Gastrocnemius medialis (tissue), 4 donors: ENCODE measurements at regions not wholly inside any gene's neighbourhood (a gene's known extent, or its start where the extent isn't known, plus 50 kb on each side); places are given as distances from the start of the nearest gene placed in this dataset.

Source experiments
- ATAC-seq, 2 donors: fragments of 150-250 bp; one replicate each; pipeline ENCODE4 v1.9.1; 2016
- DNase-seq, 2 donors: peaks; one replicate each; pipeline ENCODE4 v3.0.0-alpha.2; 2019
- H3K27ac ChIP-seq, 4 donors: fragments of 200-600 bp; sonication (generic); 1 replicate in 1 of 4; 2 replicates in 3 of 4; pipeline ENCODE4 v1.5.1; 2016 to 2018; ENCODE audit warnings: mild to moderate bottlenecking in 2 of 4, moderate library complexity in 1 of 4
- H3K27me3 ChIP-seq, 3 donors: fragments of 200-600 bp; sonication (generic) in 2 of 3; 1 replicate in 1 of 3; 2 replicates in 2 of 3; pipeline versions ENCODE4 v1.5.1 to v1.6.0; 2016 to 2019; ENCODE audit warnings: mild to moderate bottlenecking in 1 of 3, moderate library complexity in 1 of 3
- H3K36me3 ChIP-seq, 2 donors: fragments of 200-600 bp; sonication (generic) in 1 of 2; one replicate each; pipeline ENCODE4 v1.5.1; 2017 to 2018
- H3K4me1 ChIP-seq, 2 donors: fragments of 200-600 bp; sonication (generic) in 1 of 2; one replicate each; pipeline ENCODE4 v1.5.1; 2016 to 2017; ENCODE audit warnings: mild to moderate bottlenecking in 2 of 2
- H3K4me3 ChIP-seq, 4 donors: fragments of 200-600 bp; sonication (generic) in 3 of 4; 1 replicate in 1 of 4; 2 replicates in 3 of 4; pipeline ENCODE4 v1.5.1; 2016 to 2019; ENCODE audit warnings: mild to moderate bottlenecking in 2 of 4
- H3K9me3 ChIP-seq, 3 donors: fragments of 200-600 bp; sonication (generic) in 2 of 3; 1 replicate in 1 of 3; 2 replicates in 2 of 3; pipeline ENCODE4 v1.5.1; 2016 to 2019
- CTCF ChIP-seq, 5 experiments: fragments of 450-650 bp in 3 of 5; fragments of 200-600 bp in 2 of 5; sonication (generic) in 2 of 5; IDR thresholded peaks in 4 of 5; conservative IDR thresholded peaks in 1 of 5; 1 replicate in 4 of 5; 2 replicates in 1 of 5; pipeline ENCODE4 v1.5.1; 2016 to 2019; ENCODE audit warnings: antibody characterized with exemption in 5 of 5, mild to moderate bottlenecking in 3 of 5, moderate library complexity in 3 of 5
- POLR2A ChIP-seq, 2 donors: fragments of 450-650 bp; IDR thresholded peaks; one replicate each; pipeline ENCODE4 v1.6.1; 2017; ENCODE audit warnings: antibody characterized with exemption in 2 of 2, mild to moderate bottlenecking in 2 of 2, moderate library complexity in 2 of 2
- in situ Hi-C, 4 donors: fragments of 200-750 bp; cut with MboI; loops; one replicate each; pipeline versions ENCODE4 v1.15.0 to v1.8.0; 2017; ENCODE audit warnings: low sequenced_read_pairs in 4 of 4
- intact Hi-C: fragments of 100-400 bp; cut with DNase I; formaldehyde crosslinking; loops from one replicate; pipeline ENCODE4 v1.15.1; 2023; ENCODE audit warnings: low total_unique reads

DNA sequence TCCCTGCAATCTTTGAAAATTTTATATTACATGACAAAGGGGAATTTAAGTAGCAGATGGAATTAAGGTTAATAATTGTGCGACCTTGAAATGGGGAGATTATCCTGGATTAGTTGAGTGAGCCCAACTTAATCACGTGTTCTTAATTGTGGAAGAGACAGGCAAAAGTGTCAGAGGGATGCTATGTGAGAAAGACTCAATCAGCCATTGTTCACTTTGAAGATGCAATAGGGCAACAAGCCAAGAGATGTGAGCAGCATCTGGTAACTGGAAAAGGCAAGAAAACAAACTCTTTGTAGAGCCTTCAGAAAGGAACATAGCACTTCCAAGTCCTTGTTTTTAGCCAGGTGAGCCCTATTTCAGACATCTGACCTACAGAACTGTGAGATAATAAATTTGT, 247.7 kb downstream of the SLITRK1 start:
- ATAC-seq (no peak), DNase-seq (no peak)
- Histone ChIP-seq H3K36me3 (no peaks in the 10 kb centered on the region), H3K27me3 (no peaks in the 10 kb centered on the region), H3K9me3 (no peaks in the 10 kb centered on the region), H3K4me1 (no peaks in the 10 kb centered on the region), H3K27ac (no peak overlapping the region), H3K4me3 (no peak overlapping the region)
- TF ChIP-seq POLR2A (IDR thresholded peaks at IDR 0.05): no peak
- no peak for TF ChIP-seq CTCF (IDR thresholded peaks at IDR 0.05 in 4 of 5, conservative IDR thresholded peaks at IDR 0.05 in 1 of 5)
- in situ Hi-C loops (no loop called here), intact Hi-C loops (no loop called here)

DNA sequence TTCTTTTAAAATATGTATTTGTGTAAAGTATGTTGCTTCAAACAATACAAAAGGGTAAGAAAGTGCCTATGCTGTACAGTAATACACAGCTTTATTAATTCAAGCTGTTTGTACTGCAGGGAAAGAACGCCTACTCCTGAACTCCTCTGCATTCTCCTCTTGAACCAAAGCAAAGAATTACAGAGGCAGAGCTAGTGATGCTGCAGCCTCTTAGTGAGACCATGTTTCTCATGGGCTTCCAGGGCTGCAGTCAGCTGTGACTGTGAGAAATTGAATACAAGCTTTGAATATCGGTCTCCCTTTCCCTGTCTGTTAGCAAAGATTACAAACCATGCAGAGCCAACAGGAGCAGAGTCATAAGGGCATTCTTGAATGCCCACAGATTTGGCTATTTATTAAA, 248.5 kb downstream of the SLITRK1 start:
- Histone ChIP-seq H3K27me3 (no peaks in the 10 kb centered on the region), H3K4me1 (no peaks in the 10 kb centered on the region), H3K9me3 (no peaks in the 10 kb centered on the region), H3K27ac (no peak overlapping the region), H3K4me3 (no peak overlapping the region), H3K36me3 (no peaks in the 10 kb centered on the region)
- ATAC-seq (no peak), DNase-seq (no peak)
- in situ Hi-C loops: no loop called here
- no peak for TF ChIP-seq CTCF (IDR thresholded peaks at IDR 0.05 in 4 of 5, conservative IDR thresholded peaks at IDR 0.05 in 1 of 5)
- TF ChIP-seq POLR2A (IDR thresholded peaks at IDR 0.05): no peak
- intact Hi-C loops: no loop called here

DNA sequence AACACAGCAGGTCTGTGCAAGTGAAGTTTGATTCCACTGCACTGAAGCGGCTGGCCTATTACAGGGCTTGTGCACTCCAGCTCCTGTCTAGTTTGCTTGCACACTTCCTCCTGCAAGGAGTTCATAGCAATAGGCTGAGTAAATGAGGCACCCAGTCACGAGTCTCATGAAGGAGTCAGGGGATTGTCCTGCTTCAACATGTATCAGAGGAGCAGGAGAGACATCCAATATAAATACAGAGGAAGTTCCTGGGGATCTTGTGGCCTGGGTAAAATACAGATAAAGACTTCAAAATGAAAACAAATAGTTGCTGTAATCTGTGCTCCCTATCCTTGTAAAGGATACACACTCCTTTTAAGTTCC, 259.9 kb downstream of the SLITRK1 start:
- no peak for DNase-seq
- no peak overlapping the region for H3K27ac ChIP-seq
- intact Hi-C loops (no loop called here), in situ Hi-C loops (no loop called here)
- H3K4me3 ChIP-seq: no peak overlapping the region
- no peaks in the 10 kb centered on the region for H3K9me3 ChIP-seq
- H3K4me1 ChIP-seq: no peaks in the 10 kb centered on the region
- no peaks in the 10 kb centered on the region for H3K36me3 ChIP-seq
- H3K27me3 ChIP-seq: no peaks in the 10 kb centered on the region
- no peak for TF ChIP-seq POLR2A (IDR thresholded peaks at IDR 0.05)
- no peak for TF ChIP-seq CTCF (IDR thresholded peaks at IDR 0.05 in 4 of 5, conservative IDR thresholded peaks at IDR 0.05 in 1 of 5)
- ATAC-seq: no peak

GRCh38 chr13:83621765-83622421, 260.4 kb downstream of the SLITRK1 start:
- TF ChIP-seq POLR2A (IDR thresholded peaks at IDR 0.05) (no peak), CTCF (IDR thresholded peaks at IDR 0.05 in 4 of 5, conservative IDR thresholded peaks at IDR 0.05 in 1 of 5) (no peak)
- in situ Hi-C loops: no loop called here

More at GRCh38 chr13:83621765-83622421, 260.4 kb downstream of the SLITRK1 start:
- no peaks in the 10 kb centered on the region for H3K27me3 ChIP-seq
- ATAC-seq (no peak), DNase-seq (no peak)
- no peak overlapping the region for H3K27ac ChIP-seq
- H3K4me1 ChIP-seq: no peaks in the 10 kb centered on the region
- no peak overlapping the region for H3K4me3 ChIP-seq
- H3K36me3 ChIP-seq: no peaks in the 10 kb centered on the region
- intact Hi-C loops: no loop called here
- H3K9me3 ChIP-seq: no peaks in the 10 kb centered on the region
